ENCODE measurements at regions not wholly inside any gene's neighbourhood (a gene's known extent, or its start where the extent isn't known, plus 50 kb on each side); places are given as distances from the start of the nearest gene placed in this dataset.

GRCh38 chrX:14274691-14275090, 245.0 kb upstream of the GEMIN8 start:
- ChIA-PET CTCF (no interaction called here), POLR2A (no interaction called here)
- DNase-seq (ENCODE audit: low spot score) = no peak
- no peak for ATAC-seq
- Mint-ChIP-seq H3K9me3 (peaks cover 14% of the 10 kb centered on the region), H3K4me1 (no peaks in the 10 kb centered on the region), H3K36me3 (no peaks in the 10 kb centered on the region), H3K27ac (no peak overlapping the region), H3K27me3 (ENCODE audit: low read depth) (no peaks in the 10 kb centered on the region), H3K4me3 (no peak overlapping the region)
- TF ChIP-seq NFE2L1 (CRISPR knock-in tag; IDR thresholded peaks at IDR 0.05) = no peak
- no peak for TF ChIP-seq ZNF317 (CRISPR knock-in tag; IDR thresholded peaks at IDR 0.05; ENCODE audit: borderline replicate concordance, low read depth)
- no peak for TF ChIP-seq NR1H2 (CRISPR knock-in tag; IDR thresholded peaks at IDR 0.05)
- TF ChIP-seq, protein P1, sequence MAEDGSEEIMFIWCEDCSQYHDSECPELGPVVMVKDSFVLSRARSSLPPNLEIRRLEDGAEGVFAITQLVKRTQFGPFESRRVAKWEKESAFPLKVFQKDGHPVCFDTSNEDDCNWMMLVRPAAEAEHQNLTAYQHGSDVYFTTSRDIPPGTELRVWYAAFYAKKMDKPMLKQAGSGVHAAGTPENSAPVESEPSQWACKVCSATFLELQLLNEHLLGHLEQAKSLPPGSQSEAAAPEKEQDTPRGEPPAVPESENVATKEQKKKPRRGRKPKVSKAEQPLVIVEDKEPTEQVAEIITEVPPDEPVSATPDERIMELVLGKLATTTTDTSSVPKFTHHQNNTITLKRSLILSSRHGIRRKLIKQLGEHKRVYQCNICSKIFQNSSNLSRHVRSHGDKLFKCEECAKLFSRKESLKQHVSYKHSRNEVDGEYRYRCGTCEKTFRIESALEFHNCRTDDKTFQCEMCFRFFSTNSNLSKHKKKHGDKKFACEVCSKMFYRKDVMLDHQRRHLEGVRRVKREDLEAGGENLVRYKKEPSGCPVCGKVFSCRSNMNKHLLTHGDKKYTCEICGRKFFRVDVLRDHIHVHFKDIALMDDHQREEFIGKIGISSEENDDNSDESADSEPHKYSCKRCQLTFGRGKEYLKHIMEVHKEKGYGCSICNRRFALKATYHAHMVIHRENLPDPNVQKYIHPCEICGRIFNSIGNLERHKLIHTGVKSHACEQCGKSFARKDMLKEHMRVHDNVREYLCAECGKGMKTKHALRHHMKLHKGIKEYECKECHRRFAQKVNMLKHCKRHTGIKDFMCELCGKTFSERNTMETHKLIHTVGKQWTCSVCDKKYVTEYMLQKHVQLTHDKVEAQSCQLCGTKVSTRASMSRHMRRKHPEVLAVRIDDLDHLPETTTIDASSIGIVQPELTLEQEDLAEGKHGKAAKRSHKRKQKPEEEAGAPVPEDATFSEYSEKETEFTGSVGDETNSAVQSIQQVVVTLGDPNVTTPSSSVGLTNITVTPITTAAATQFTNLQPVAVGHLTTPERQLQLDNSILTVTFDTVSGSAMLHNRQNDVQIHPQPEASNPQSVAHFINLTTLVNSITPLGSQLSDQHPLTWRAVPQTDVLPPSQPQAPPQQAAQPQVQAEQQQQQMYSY (CRISPR knock-in tag; IDR thresholded peaks at IDR 0.05) = no peak
- no peak for TF ChIP-seq RORB (CRISPR knock-in tag; IDR thresholded peaks at IDR 0.05)
- TF ChIP-seq MLX (CRISPR knock-in tag; IDR thresholded peaks at IDR 0.05) = no peak
- TF ChIP-seq FOXP1 (CRISPR knock-in tag; IDR thresholded peaks at IDR 0.05; ENCODE audit: borderline replicate concordance) = no peak
- TF ChIP-seq, protein P2, sequence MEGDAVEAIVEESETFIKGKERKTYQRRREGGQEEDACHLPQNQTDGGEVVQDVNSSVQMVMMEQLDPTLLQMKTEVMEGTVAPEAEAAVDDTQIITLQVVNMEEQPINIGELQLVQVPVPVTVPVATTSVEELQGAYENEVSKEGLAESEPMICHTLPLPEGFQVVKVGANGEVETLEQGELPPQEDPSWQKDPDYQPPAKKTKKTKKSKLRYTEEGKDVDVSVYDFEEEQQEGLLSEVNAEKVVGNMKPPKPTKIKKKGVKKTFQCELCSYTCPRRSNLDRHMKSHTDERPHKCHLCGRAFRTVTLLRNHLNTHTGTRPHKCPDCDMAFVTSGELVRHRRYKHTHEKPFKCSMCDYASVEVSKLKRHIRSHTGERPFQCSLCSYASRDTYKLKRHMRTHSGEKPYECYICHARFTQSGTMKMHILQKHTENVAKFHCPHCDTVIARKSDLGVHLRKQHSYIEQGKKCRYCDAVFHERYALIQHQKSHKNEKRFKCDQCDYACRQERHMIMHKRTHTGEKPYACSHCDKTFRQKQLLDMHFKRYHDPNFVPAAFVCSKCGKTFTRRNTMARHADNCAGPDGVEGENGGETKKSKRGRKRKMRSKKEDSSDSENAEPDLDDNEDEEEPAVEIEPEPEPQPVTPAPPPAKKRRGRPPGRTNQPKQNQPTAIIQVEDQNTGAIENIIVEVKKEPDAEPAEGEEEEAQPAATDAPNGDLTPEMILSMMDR (IDR thresholded peaks at IDR 0.05) = no peak
- TF ChIP-seq, protein P3, sequence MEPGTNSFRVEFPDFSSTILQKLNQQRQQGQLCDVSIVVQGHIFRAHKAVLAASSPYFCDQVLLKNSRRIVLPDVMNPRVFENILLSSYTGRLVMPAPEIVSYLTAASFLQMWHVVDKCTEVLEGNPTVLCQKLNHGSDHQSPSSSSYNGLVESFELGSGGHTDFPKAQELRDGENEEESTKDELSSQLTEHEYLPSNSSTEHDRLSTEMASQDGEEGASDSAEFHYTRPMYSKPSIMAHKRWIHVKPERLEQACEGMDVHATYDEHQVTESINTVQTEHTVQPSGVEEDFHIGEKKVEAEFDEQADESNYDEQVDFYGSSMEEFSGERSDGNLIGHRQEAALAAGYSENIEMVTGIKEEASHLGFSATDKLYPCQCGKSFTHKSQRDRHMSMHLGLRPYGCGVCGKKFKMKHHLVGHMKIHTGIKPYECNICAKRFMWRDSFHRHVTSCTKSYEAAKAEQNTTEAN (CRISPR knock-in tag; IDR thresholded peaks at IDR 0.05) = no peak
- TF ChIP-seq SMAD4 (CRISPR knock-in tag; IDR thresholded peaks at IDR 0.05) = no peak
- no peak for TF ChIP-seq ZNF121 (CRISPR knock-in tag; IDR thresholded peaks at IDR 0.05)
- TF ChIP-seq ZBTB21 (CRISPR knock-in tag; IDR thresholded peaks at IDR 0.05; ENCODE audit: borderline replicate concordance) = no peak

GRCh38 chrX:14267216-14267615, 237.5 kb upstream of the GEMIN8 start:
- ATAC-seq (no peak), DNase-seq (ENCODE audit: low spot score) (no peak)
- H3K4me1 Mint-ChIP-seq = no peaks in the 10 kb centered on the region
- H3K4me3 Mint-ChIP-seq = no peak overlapping the region
- H3K36me3 Mint-ChIP-seq = no peaks in the 10 kb centered on the region; the same call in 1 of the 2 replicates
- H3K9me3 Mint-ChIP-seq = peaks cover 11% of the 10 kb centered on the region
- ChIA-PET CTCF (no interaction called here), POLR2A (no interaction called here)
- no peaks in the 10 kb centered on the region for H3K27me3 Mint-ChIP-seq (ENCODE audit: low read depth)
- no peak overlapping the region for H3K27ac Mint-ChIP-seq
- TF ChIP-seq ZNF121 (CRISPR knock-in tag; IDR thresholded peaks at IDR 0.05) (no peak), MYBL2 (CRISPR knock-in tag; IDR thresholded peaks at IDR 0.05) (no peak), MAX (CRISPR knock-in tag; IDR thresholded peaks at IDR 0.05) (no peak), OVOL2 (CRISPR knock-in tag; IDR thresholded peaks at IDR 0.05; ENCODE audit: borderline replicate concordance) (no peak), ZNF396 (CRISPR knock-in tag; IDR thresholded peaks at IDR 0.05; ENCODE audit: borderline replicate concordance) (no peak), ZNF423 (CRISPR knock-in tag; IDR thresholded peaks at IDR 0.05) (no peak), ZNF219 (CRISPR knock-in tag; IDR thresholded peaks at IDR 0.05; ENCODE audit: borderline replicate concordance) (no peak), RORB (CRISPR knock-in tag; IDR thresholded peaks at IDR 0.05) (no peak), NFYB (CRISPR knock-in tag; conservative IDR thresholded peaks at IDR 0.05; ENCODE audit: low read depth) (no peak), ZNF138 (CRISPR knock-in tag; conservative IDR thresholded peaks at IDR 0.05) (no peak), ZNF512 (CRISPR knock-in tag; IDR thresholded peaks at IDR 0.05; ENCODE audit: borderline replicate concordance) (no peak), E2F5 (CRISPR knock-in tag; IDR thresholded peaks at IDR 0.05) (no peak), NFE2L1 (CRISPR knock-in tag; IDR thresholded peaks at IDR 0.05) (no peak)
- TF ChIP-seq, protein P4, sequence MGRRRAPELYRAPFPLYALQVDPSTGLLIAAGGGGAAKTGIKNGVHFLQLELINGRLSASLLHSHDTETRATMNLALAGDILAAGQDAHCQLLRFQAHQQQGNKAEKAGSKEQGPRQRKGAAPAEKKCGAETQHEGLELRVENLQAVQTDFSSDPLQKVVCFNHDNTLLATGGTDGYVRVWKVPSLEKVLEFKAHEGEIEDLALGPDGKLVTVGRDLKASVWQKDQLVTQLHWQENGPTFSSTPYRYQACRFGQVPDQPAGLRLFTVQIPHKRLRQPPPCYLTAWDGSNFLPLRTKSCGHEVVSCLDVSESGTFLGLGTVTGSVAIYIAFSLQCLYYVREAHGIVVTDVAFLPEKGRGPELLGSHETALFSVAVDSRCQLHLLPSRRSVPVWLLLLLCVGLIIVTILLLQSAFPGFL (CRISPR knock-in tag; IDR thresholded peaks at IDR 0.05; ENCODE audit: borderline replicate concordance) = no peak
